ENCODE measurements at regions not wholly inside any gene's neighbourhood (a gene's known extent, or its start where the extent isn't known, plus 50 kb on each side); places are given as distances from the start of the nearest gene placed in this dataset.

- DNase-seq (ENCODE audit: low read depth in 2 of 2): peak in 1 of 2 donors; percentile 2
- no peak for TF ChIP-seq CTCF (IDR thresholded peaks at IDR 0.05; ENCODE audit: low read depth, low read length)
- H3K4me3 ChIP-seq (replicated peaks in 1 of 2; ENCODE audit: low read depth in 2 of 2, low read length in 2 of 2): no peak overlapping the region
Measured at GRCh38 chr4:28179126-28179525, 1318.5 kb downstream of the STIM2 start.

- peak in 1 of 2 donors; percentile 3 for DNase-seq (ENCODE audit: low read depth in 2 of 2)
- TF ChIP-seq CTCF (IDR thresholded peaks at IDR 0.05; ENCODE audit: low read depth, low read length): no peak
- H3K4me3 ChIP-seq (replicated peaks in 1 of 2; ENCODE audit: low read depth in 2 of 2, low read length in 2 of 2): no peak overlapping the region
Measured at GRCh38 chr4:28209371-28209924, 1348.8 kb downstream of the STIM2 start.

GRCh38 chr4:28211676-28212470, 1351.2 kb downstream of the STIM2 start:
- no peak for DNase-seq (ENCODE audit: low read depth in 2 of 2)
- no peak overlapping the region for H3K4me3 ChIP-seq (replicated peaks in 1 of 2; ENCODE audit: low read depth in 2 of 2, low read length in 2 of 2)
- TF ChIP-seq CTCF (IDR thresholded peaks at IDR 0.05; ENCODE audit: low read depth, low read length): no peak

GRCh38 chr4:28221536-28221935, 1360.9 kb downstream of the STIM2 start:
- no peak overlapping the region for H3K4me3 ChIP-seq (replicated peaks in 1 of 2; ENCODE audit: low read depth in 2 of 2, low read length in 2 of 2)
- TF ChIP-seq CTCF (IDR thresholded peaks at IDR 0.05; ENCODE audit: low read depth, low read length): no peak
- DNase-seq (ENCODE audit: low read depth in 2 of 2): no peak

- peak; percentile 50 for TF ChIP-seq CTCF (IDR thresholded peaks at IDR 0.05; ENCODE audit: low read depth, low read length)
- no peak overlapping the region for H3K4me3 ChIP-seq (replicated peaks in 1 of 2; ENCODE audit: low read depth in 2 of 2, low read length in 2 of 2)
- peak; percentile 57 to 74 for DNase-seq (ENCODE audit: low read depth in 2 of 2)
Measured at GRCh38 chr4:28225050-28225449, 1364.4 kb downstream of the STIM2 start.

GRCh38 chr4:28225689-28226353, 1365.2 kb downstream of the STIM2 start:
- peak; percentile 13 for TF ChIP-seq CTCF (IDR thresholded peaks at IDR 0.05; ENCODE audit: low read depth, low read length)
- peak; percentile 4 to 68 for DNase-seq (ENCODE audit: low read depth in 2 of 2)
- no peak overlapping the region for H3K4me3 ChIP-seq (replicated peaks in 1 of 2; ENCODE audit: low read depth in 2 of 2, low read length in 2 of 2)

Measured in cardiac fibroblast (primary cell).